ENCODE measurements at regions not wholly inside any gene's neighbourhood (a gene's known extent, or its start where the extent isn't known, plus 50 kb on each side); places are given as distances from the start of the nearest gene placed in this dataset.

DNA sequence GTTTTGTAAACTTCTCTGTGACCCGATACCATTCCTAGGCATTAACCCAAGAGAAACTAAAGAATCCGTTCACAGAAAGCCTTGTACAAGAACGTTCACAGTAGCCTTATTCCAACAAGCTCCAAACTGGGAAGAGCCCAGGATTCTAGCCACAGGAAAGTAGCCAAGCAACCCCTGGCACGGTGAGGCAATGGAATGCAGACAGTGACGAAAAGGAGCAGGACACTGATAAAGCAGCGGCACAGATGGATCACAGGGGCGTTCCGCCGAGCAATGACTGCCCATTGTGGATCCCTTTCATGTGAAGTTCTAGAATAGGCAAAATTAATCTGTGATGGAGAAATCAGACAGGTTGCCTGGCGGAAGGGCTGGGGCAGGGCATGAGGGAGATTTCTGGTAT lies 198.7 kb upstream of the CHRNA7 start:
- no peak for DNase-seq (ENCODE audit: low spot score)
- Histone ChIP-seq H3K4me1 (replicated peaks) (no peaks in the 10 kb centered on the region), H3K9me3 (no peaks in the 10 kb centered on the region), H3K36me3 (no peaks in the 10 kb centered on the region), H3K27me3 (replicated peaks; ENCODE audit: insufficient read depth) (no peaks in the 10 kb centered on the region), H3K27ac (no peak overlapping the region), H3K4me3 (no peak overlapping the region)
- TF ChIP-seq CTCF (IDR thresholded peaks at IDR 0.05) (no peak), POLR2AphosphoS5 (IDR thresholded peaks at IDR 0.05) (no peak), POLR2A (IDR thresholded peaks at IDR 0.05) (no peak)
- intact Hi-C loops (cut with DNase I) = no loop called here
- WGBS = 77% methylated on average over 10 of the region's 10 CpGs

- H3K36me3 ChIP-seq = no peaks in the 10 kb centered on the region
- 73% methylated on average over 3 of the region's 3 CpGs for WGBS
- no peaks in the 10 kb centered on the region for H3K9me3 ChIP-seq
- intact Hi-C loops (cut with DNase I) = no loop called here
- DNase-seq (ENCODE audit: low spot score) = no peak
- no peaks in the 10 kb centered on the region for H3K27me3 ChIP-seq (replicated peaks; ENCODE audit: insufficient read depth)
- H3K27ac ChIP-seq = no peak overlapping the region
- TF ChIP-seq POLR2A (IDR thresholded peaks at IDR 0.05) (no peak), POLR2AphosphoS5 (IDR thresholded peaks at IDR 0.05) (no peak), CTCF (IDR thresholded peaks at IDR 0.05) (no peak)
- no peak overlapping the region for H3K4me3 ChIP-seq
- H3K4me1 ChIP-seq (replicated peaks) = no peaks in the 10 kb centered on the region
These were observed 195.7 kb upstream of the CHRNA7 start for GRCh38 chr15:31834654-31835053.

GRCh38 chr15:31839388-31839787 lies 190.9 kb upstream of the CHRNA7 start:
- no peaks in the 10 kb centered on the region for H3K4me1 ChIP-seq (replicated peaks)
- no peak for DNase-seq (ENCODE audit: low spot score)
- H3K27ac ChIP-seq = no peak overlapping the region
- H3K9me3 ChIP-seq = no peaks in the 10 kb centered on the region
- no peaks in the 10 kb centered on the region for H3K36me3 ChIP-seq
- H3K27me3 ChIP-seq (replicated peaks; ENCODE audit: insufficient read depth) = no peaks in the 10 kb centered on the region
- TF ChIP-seq CTCF (IDR thresholded peaks at IDR 0.05) (no peak), POLR2AphosphoS5 (IDR thresholded peaks at IDR 0.05) (no peak)
- H3K4me3 ChIP-seq = no peak overlapping the region
- intact Hi-C loops (cut with DNase I) = no loop called here
- 70% methylated on average over 3 of the region's 3 CpGs for WGBS

GRCh38 chr15:31840849-31841476 lies 189.4 kb upstream of the CHRNA7 start:
- TF ChIP-seq POLR2AphosphoS5 (IDR thresholded peaks at IDR 0.05) = no peak
- no peak for TF ChIP-seq CTCF (IDR thresholded peaks at IDR 0.05)
- TF ChIP-seq POLR2A (IDR thresholded peaks at IDR 0.05) = no peak
- intact Hi-C loops (cut with DNase I) = no loop called here
- no peak overlapping the region for H3K27ac ChIP-seq
- no peaks in the 10 kb centered on the region for H3K36me3 ChIP-seq
- H3K4me1 ChIP-seq (replicated peaks) = no peaks in the 10 kb centered on the region
- DNase-seq (ENCODE audit: low spot score) = no peak
- 72% methylated on average over 9 of the region's 9 CpGs for WGBS
- no peak overlapping the region for H3K4me3 ChIP-seq
- no peaks in the 10 kb centered on the region for H3K9me3 ChIP-seq
- no peaks in the 10 kb centered on the region for H3K27me3 ChIP-seq (replicated peaks; ENCODE audit: insufficient read depth)

- Histone ChIP-seq H3K27ac (no peak overlapping the region), H3K36me3 (no peaks in the 10 kb centered on the region), H3K9me3 (no peaks in the 10 kb centered on the region), H3K4me3 (no peak overlapping the region), H3K4me1 (replicated peaks) (no peaks in the 10 kb centered on the region), H3K27me3 (replicated peaks; ENCODE audit: insufficient read depth) (no peaks in the 10 kb centered on the region)
- intact Hi-C loops (cut with DNase I) = no loop called here
- WGBS = 75% methylated on average over 6 of the region's 6 CpGs
- no peak for DNase-seq (ENCODE audit: low spot score)
- TF ChIP-seq POLR2AphosphoS5 (IDR thresholded peaks at IDR 0.05) (no peak), CTCF (IDR thresholded peaks at IDR 0.05) (no peak), POLR2A (IDR thresholded peaks at IDR 0.05) (no peak)
These were observed 187.7 kb upstream of the CHRNA7 start for GRCh38 chr15:31842532-31843195.

Measured in prostate gland (tissue), 2 donors.